Sciatic nerve (tissue), 2 donors: ENCODE measurements at regions not wholly inside any gene's neighbourhood (a gene's known extent, or its start where the extent isn't known, plus 50 kb on each side); places are given as distances from the start of the nearest gene placed in this dataset.
A peak's percentile ranks its signal among the peaks of the same experiment; 100 is the strongest.
"Not testable (repeated sequence)": the region's sequence is repeated elsewhere in the genome, so short reads cannot be mapped to it uniquely, and the experiment has no call there.

Experiments
- ATAC-seq: fragments of 200-7000 bp; cut with Tn5 transposase; one replicate; pipeline ENCODE4 v1.9.1; 2020; ENCODE audit warnings: mild to moderate bottlenecking, moderate library complexity
- DNase-seq: peaks from one replicate; pipeline ENCODE4 v3.0.0-alpha.2; 2020; ENCODE audit warnings: low spot score
- intact Hi-C: fragments of 100-400 bp; cut with DNase I; formaldehyde crosslinking; loops from one replicate; pipeline ENCODE4 v1.14.2; 2022
- donor health status: DM: no; HTN: no; CAD: no.
- donor health status: DM: no; HTN: no; CAD: no.

DNA sequence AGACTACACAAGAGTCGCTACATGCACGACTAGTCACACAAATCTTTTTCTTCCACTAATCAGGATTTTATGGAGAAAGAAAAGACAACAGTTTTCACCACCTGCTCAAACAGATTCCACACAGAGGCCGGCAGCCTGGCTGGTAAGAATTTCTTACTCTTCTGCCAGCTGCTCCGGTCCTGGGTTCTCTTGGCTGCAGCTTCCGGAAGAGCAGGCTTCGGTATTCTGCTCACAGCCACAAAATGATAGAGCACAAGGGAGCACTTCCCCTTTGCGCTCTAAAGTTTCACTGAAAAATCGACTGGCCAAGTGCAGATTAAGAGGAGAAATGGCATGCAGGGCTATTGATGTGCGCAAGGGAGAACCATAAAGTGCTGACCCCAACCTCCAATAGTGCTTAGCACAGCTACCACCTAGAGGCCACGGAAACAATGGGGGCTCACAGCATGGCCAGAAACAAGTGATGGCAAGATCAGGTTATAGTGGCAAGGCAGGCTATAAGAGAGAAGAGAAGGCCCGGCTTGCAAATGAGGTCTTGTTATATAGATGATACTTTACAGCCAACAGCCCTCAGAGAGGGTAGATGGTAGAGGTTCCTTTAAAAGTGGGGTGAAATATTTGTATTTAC is 114.2 kb upstream of the ACBD5 start:
- DNase-seq, intact Hi-C loops: not testable (repeated sequence)
- ATAC-seq: peak; percentile 76

DNA sequence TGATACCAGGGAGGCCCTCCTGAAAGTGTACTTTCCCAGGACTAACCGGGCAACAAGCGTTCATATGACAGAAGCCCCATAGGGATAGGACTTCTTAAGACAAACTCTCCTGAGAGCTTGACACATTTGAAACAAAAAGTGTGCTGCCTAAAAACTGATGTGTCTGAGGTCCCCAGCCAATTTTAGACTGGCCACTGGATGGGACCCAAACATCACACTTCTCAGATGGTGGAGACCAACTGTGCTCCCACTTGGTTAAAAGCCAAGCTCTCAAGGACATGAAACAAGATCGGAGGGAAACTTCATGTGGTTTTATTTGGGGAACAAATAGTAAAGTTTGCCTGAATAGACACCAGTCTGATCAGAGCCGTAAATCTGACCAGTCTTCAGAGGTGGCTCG is 113.5 kb upstream of the ACBD5 start:
- ATAC-seq, DNase-seq, intact Hi-C loops: not testable (repeated sequence)

DNA sequence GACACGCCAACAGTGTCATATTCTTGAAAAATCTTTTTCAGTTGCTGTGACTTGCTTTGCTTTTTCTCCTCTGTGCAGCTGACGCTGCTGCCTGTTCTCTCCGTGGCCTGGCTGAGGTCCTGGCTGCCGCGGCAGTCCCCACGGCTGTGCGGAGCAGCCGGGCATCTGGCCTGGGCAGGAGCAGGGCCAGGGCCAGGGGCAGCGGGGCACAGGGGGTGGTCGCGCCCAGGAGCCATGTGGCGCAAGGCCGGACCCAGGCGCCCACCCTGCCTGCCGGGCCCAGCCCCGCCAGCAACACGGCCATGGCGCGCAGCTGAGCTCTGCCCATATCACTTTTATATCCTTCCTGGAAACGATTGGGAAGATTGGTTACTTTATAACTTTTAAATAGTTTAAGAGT is 109.4 kb upstream of the ACBD5 start:
- ATAC-seq (no peak), DNase-seq (no peak)
- intact Hi-C loops: no loop called here

DNA sequence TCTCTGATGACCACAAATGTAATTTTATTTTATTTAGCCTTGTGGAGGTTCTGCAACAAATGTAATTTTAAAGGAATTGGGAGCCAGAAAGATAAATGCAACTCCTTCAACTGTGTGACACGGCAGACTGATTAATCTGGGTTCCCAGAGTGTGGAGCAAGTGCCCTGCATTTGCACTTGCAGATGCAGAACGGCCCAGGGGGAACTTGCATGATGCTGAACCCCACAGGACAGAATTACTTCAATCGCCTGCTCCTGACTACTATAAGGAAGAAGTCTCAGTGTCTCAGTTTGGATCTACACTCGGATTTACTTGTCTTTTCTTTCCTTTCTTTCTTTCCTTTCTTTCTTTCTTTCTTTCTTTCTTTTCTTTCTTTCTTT is 107.2 kb upstream of the ACBD5 start:
- DNase-seq, ATAC-seq, intact Hi-C loops: not testable (repeated sequence)

DNA sequence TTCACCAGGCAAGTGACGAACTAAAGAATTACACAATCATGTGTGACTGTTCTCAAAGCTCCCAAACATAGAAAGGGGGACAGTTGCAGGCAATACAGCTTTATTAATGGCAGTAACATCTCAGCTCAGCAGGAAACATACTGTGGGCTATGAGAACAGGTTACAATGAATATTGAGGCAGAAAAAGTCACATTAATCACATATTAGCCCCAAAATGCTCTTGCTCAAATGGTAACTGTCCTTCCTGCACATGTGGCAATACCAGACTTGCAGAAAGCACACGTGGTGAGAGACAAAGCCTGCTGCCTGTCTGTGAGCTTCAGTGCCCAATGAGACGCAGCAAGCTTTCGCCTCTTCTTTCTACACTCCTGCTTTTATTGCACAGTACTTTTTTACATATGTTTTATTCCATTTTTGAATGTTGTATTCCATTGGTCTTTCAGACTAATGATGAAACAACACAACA is 104.9 kb upstream of the ACBD5 start:
- no peak for DNase-seq
- intact Hi-C loops: no loop called here
- ATAC-seq: no peak

DNA sequence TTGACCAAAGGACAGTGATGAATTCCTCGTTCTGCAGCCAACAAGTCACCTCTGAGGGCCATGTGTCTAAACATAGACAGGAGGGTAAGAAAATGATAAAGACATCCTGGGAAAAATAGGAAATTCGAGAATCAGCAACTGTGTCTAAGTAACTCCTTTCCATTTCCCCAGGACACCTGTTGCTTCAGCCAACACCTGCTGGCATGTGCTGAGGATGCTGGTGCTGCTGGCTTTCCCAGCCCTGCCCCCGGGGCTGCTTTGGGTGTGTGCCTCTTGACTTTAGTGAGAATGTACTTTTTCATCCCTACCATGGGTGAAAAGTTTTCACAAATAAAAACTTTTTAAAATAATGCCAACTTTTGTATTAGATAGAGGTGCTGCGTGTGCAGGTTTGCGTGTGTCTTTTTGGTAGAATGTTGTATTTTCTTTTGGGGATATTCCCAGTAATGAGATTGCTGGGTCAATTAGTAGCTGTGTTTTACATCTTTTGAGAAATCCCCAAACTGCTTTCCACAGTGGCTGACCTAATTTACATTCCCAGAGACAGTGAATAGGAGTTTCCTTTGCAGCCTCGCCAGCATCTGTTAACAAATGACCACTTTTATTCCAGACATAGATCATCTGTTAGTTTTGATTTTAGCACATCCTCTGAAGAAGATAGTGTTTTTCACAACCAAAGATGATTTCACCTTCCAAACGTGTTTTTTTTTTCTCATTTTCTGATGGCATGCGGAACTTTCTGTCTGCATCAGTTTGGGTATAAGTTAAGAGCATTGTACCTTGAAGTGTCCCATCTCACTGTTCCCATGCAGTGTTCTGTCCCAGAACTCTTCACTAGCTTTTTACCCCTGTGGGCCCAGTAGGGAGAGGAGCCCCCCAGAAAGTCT is 104.2 kb upstream of the ACBD5 start:
- ATAC-seq (no peak), DNase-seq (no peak)
- intact Hi-C loops: no loop called here

DNA sequence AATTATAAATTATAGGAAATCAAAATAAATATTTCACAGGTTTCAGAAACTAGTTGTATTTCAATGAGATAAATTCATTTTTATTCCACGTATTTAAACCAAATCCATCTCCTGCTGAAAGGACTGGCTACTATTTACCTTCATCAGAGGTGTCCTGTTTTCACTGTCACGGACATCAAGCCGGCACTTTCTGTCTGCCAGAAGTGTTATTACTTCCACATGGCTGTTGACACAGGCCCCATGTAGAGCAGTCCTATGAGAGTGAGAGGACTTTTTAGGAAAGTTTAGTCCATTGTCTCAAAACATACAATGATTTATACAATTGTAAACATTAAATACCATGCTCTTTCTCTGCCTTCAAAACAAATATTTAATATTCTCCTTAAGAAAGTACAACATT is 100.4 kb upstream of the ACBD5 start:
- intact Hi-C loops: no loop called here
- no peak for ATAC-seq
- no peak for DNase-seq

DNA sequence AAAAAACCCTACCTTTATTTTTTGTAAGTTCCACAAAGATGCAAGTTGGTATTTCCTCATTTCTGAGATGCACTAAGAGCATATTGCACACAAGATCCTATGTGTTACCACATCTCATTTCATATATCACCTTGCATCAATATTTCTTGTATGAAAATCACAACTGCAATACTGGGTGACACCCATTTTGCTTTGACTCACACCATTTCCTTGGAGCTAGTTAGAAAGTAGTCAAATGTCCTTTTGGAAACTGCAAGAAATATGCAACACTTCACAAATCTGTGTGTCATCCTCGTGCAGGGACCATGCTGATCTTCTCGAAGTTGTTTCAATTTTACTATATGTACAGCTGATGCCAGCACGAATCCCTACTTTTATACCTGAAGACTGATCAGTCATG is 94.6 kb upstream of the ACBD5 start:
- DNase-seq, intact Hi-C loops, ATAC-seq: not testable (repeated sequence)

DNA sequence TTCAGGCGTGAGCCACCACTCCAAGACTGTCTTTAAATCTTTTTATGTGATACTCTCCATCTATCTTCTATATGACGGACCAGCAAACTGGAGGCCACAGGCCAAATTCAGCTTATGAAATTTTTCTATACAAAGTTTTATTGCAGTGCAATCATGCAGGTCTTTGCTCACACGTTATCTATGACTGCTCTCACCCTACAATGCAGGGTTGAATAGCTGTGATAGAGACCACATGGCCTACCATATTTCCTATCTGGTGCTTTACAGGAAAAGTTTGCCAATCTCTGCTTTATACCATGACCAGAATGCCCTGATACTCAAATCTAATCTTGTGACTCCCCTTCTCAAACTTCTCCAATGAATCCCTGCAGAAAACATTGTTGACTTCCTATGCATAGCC is 89.5 kb upstream of the ACBD5 start:
- DNase-seq (no peak), ATAC-seq (no peak)
- intact Hi-C loops: no loop called here

DNA sequence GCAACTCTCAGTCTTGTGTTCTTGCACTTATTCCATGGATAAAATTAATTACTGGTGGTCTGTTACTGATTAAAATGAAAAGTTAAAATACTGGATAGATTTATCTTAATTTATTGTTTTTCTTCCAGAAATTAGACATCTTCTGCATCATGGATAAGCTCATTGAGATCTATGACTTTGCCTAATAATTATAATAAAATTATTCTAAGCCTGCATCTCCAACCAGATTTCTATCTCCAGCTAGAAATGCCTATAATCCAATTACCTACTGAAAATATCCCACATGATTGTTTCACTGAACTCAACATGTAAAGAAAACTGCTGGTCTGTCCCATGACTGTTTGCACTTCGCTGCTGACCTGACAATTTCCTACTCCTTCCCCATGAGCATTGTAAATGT is 88.3 kb upstream of the ACBD5 start:
- ATAC-seq (no peak), DNase-seq (no peak)
- intact Hi-C loops: no loop called here

DNA sequence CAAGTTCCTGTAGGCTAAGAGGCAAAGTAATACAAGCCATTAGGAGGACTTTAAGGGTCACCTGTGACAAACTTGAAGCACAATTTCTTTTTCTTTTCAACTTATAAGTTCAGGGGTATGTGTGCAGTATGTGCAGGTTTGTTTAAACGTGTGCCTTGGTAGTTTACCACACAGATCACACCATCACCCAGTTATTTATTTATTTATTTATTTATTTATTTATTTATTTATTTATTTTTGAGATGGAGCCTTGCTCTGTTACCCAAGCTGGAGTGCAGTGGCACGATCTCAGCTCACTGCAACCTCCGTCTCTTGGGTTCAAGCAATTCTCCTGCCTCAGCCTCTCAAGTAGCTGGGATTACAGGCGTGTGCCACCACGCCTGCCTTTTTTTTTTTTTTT is 86.2 kb upstream of the ACBD5 start:
- intact Hi-C loops: not testable (repeated sequence)

DNA sequence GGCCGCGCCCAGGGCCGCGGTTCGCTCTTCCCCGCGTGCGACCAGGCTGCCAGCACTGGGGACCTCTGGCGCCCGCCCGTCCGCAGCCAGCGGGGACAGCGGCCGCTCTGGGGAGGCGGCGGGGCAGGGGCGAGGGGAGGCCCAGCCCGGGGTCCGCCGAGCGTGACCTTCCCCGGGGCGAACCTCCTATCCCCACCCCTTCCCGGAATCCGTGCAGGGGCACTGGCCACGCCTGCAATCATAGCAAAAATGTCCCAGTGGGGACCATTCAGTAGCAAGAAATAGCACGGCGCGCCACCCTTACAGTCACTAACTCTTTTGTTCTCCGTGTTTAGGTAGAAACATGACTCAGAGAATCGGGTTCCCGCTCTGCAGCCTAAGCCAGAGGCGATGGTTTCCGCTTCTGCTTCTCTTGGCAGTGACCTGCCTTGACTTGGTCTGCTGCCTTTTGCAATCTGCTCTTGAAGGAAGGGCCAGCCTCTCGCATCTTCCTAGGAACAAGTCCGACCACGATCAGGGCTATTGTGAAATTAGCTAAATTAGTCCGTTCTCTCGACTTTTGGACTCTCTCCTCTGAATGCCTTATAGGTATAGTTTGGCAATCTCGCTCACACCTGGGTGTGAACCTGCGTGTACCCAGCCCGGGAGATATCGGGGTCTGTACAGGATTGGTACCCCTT is 79.3 kb upstream of the ACBD5 start:
- ATAC-seq (peak; percentile 89), DNase-seq (no peak)
- intact Hi-C loops: no loop called here

More for the DNA sequence above, 86.2 kb upstream of the ACBD5 start:
- ATAC-seq, DNase-seq: not testable (repeated sequence)

DNA sequence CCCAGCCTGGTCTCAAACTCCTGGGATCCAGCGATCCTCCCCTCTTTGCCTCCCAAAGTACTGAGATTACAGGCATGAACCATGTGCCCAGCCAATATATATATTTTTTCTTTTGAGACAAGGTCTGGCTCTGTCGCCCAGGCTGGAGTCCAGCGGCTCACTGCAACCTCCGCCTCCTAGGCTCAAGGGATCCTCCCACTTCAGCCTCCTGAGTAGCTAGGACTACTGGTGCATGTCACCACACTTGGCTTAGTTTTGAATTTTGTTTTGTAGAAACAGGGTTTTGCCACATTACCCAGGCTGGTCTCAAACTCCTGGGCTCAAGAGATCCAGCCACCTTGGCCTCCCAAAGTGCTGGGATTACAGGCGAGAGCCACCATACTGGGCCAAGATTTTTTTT is 78.5 kb upstream of the ACBD5 start:
- intact Hi-C loops, ATAC-seq, DNase-seq: not testable (repeated sequence)

DNA sequence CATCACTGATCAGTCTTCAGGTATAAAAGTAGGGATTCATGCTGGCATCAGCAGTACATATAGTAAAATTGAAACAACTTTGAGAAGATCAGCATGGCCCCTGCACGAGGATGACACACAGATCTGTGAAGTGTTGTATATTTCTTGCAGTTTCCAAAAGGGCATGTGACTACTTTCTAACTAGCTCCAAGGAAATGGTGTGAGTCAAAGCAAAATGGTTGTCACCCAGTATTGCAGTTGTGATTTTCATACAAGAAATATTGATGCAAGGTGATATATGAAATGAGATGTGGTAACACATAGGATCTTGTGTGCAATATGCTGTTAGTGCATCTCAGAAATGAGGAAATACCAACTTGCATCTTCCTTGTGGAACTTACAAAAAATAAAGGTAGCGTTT is 74.5 kb upstream of the ACBD5 start:
- intact Hi-C loops, DNase-seq, ATAC-seq: not testable (repeated sequence)

DNA sequence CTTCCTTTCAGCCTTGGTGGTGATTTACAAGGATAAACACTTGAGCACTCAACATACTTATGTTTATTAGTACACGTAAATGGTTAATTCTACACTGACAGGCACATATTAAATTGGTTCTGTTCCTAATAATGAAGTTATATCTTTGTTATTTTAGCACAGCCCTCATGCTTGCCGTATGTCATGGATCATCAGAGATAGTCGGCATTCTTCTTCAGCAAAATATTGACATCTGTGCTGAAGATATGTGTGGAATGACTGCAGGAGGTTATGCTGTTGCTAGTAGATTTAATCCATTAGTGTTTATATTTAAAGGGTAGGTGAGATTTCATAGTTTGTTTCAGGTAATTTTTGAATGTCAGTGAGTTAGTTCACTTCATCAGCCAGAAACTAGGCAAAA is 73.0 kb upstream of the ACBD5 start:
- intact Hi-C loops, ATAC-seq, DNase-seq: not testable (repeated sequence)

DNA sequence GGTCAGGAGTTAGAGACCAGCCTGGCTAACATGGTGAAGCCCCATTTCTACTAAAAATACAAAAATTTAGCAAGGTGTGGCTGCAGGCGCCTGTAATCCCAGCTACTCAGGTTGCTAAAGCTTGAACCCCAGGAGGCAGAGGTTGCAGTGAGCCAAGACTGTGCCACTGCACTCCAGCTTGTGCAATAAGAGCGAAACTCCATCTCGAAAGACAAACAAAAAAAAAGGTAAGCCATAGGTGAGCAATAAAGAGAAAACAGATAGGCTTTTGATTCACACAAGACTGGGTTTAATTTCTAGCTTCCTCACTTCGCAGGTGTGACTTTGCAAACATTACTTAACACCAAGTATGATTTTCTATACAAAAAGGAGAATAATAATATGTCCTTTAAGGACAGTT is 72.3 kb upstream of the ACBD5 start:
- DNase-seq (no peak), ATAC-seq (no peak)
- intact Hi-C loops: no loop called here

DNA sequence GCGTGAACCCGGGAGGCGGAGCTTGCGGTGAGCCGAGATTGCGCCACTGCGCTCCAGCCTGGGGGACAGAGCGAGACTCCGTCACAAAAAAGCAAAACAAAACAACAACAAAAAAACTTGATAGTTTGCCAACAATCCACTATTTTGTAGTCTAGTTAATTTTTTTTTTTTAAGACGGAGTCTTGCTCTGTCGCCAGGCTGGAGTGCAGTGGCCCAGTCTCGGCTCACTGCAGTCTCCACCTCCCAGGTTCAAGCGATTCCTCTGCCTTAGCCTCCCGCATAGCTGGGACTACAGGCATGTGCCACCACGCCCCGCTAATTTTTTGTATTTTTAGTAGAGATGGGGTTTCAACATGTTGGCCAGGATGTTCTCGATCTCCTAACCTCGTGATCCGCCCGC is 71.2 kb upstream of the ACBD5 start:
- DNase-seq: not testable (repeated sequence)

DNA sequence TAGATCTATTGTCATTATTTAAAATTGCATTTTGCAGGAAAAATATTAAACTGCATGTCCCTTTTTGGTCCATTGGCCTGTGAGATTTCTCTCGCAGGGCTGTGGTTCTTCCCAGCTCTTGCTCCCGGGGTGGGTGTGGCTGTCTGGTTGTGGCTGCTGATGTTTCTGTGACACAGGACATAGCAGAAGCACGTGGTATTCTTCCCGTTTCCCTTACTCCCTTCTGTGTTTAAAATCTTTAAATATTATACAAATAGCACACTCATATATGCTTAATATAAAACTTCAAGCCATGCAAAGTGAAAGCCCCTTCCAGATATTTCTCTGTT is 57.9 kb upstream of the ACBD5 start:
- DNase-seq, intact Hi-C loops: not testable (repeated sequence)
- peak; percentile 63 for ATAC-seq

More for the DNA sequence above, 71.2 kb upstream of the ACBD5 start:
- intact Hi-C loops, ATAC-seq: not testable (repeated sequence)

DNA sequence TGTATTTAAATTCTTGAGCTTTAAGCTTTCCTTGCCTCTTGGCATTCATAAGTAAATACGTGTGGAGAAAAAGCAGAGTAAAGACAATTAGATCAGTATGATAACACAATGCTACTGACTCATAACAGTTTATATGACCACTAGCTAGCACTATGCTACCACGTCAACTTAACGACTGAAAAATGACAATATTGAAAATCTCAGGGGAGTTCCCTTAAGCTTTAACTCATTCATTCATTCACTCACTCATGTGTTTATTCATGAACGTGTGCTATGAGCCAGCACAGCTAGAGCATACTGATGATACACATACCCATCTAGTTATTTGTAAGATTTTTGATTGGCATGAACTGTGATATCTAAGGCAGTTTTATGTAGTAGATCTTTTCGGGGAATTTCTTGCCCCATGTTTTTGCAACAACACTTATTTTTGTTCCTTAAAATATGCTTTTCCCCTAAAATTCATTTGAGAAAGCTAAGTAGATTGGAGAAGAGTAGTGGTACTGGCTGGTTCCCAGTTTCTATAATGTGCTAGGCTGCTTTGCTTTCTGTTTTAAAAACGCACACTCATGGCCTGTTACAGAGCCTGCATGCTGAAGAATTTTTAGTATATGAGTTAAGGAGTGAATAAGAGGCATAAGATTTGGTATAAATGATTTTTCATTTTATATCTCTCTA is 57.4 kb upstream of the ACBD5 start:
- intact Hi-C loops: no loop called here
- ATAC-seq: no peak
- DNase-seq: no peak
